Transverse colon (tissue), 4 donors: ENCODE measurements at regions not wholly inside any gene's neighbourhood (a gene's known extent, or its start where the extent isn't known, plus 50 kb on each side); places are given as distances from the start of the nearest gene placed in this dataset.

Experiments
- DNase-seq: peaks from one replicate; pipeline ENCODE4 v3.0.0-alpha.2; 2019
- H3K27ac ChIP-seq, 4 donors: fragments of 200-600 bp; sonication (generic); 2 replicates each; pipeline ENCODE4 v1.5.1; 2016 to 2018; ENCODE audit warnings: inconsistent platforms in 4 of 4
- H3K27me3 ChIP-seq: fragments of 200-600 bp; sonication (generic); 2 replicates; pipeline ENCODE4 v1.5.1; 2017; ENCODE audit warnings: inconsistent platforms
- H3K36me3 ChIP-seq, 4 donors: fragments of 200-600 bp; sonication (generic); 2 replicates each; pipeline ENCODE4 v1.5.1; 2017 to 2019; ENCODE audit warnings: inconsistent platforms in 4 of 4
- H3K4me1 ChIP-seq, 4 donors: fragments of 200-600 bp; sonication (generic); 2 replicates each; pipeline ENCODE4 v1.5.1; 2017 to 2020; ENCODE audit warnings: inconsistent platforms in 4 of 4
- H3K4me3 ChIP-seq, 4 donors: fragments of 200-600 bp; sonication (generic); 1 replicate in 1 of 4; 2 replicates in 3 of 4; pipeline versions ENCODE4 v1.5.1 to v1.6.1; 2017 to 2019; ENCODE audit warnings: inconsistent platforms in 4 of 4
- H3K9me3 ChIP-seq, 2 donors: fragments of 200-600 bp; sonication (generic); 2 replicates each; pipeline ENCODE4 v1.5.1; 2017 to 2019; ENCODE audit warnings: inconsistent platforms in 2 of 2
- CTCF ChIP-seq, 5 experiments: fragments of 200-600 bp in 3 of 5; fragments of 450-650 bp in 2 of 5; sonication (generic) in 3 of 5; IDR thresholded peaks; 1 replicate in 2 of 5; 2 replicates in 3 of 5; pipeline ENCODE4 v1.5.1; 2016 to 2017; ENCODE audit warnings: antibody characterized with exemption in 5 of 5, inconsistent platforms in 3 of 5, mild to moderate bottlenecking in 2 of 5, moderate library complexity in 1 of 5
- EP300 ChIP-seq: sonication (generic); formaldehyde crosslinking; IDR thresholded peaks from one replicate; pipeline ENCODE4 v1.6.1; 2017; ENCODE audit warnings: antibody characterized with exemption, low read depth
- POLR2A ChIP-seq: fragments of 450-650 bp; IDR thresholded peaks from one replicate; pipeline ENCODE4 v1.6.1; 2016; ENCODE audit warnings: antibody characterized with exemption, mild to moderate bottlenecking, moderate library complexity
- POLR2AphosphoS5 ChIP-seq, 3 donors: sonication (generic); formaldehyde crosslinking; IDR thresholded peaks; one replicate each; pipeline ENCODE4 v1.6.1; 2016; ENCODE audit warnings: antibody characterized with exemption in 3 of 3
- WGBS, 2 donors: methylation state at CpG; one replicate each; pipeline ENCODE4 v1.1.5; 2018; ENCODE audit warnings: low coverage in 1 of 2; 5-methylcytosine and 5-hydroxymethylcytosine counted together
- in situ Hi-C, 4 donors: fragments of 200-750 bp; cut with MboI; loops; one replicate each; pipeline versions ENCODE4 v1.15.0 to v1.15.1; 2017; ENCODE audit warnings: low sequenced_read_pairs in 3 of 4, low pct_ligation_motif_present in 1 of 4, low pct_unique_long_range_greater_than_20kb in 1 of 4
- intact Hi-C: fragments of 100-400 bp; cut with DNase I; formaldehyde crosslinking; loops from one replicate; pipeline ENCODE4 v1.15.1; 2023; ENCODE audit warnings: low total_unique reads

GRCh38 chr2:35831385-35831784 is 524.2 kb upstream of the CRIM1 start:
- intact Hi-C loops, result no loop called here
- TF ChIP-seq EP300, result no peak
- TF ChIP-seq CTCF (IDR thresholded peaks at IDR 0.05), result no peak
- no peak for TF ChIP-seq POLR2AphosphoS5 (IDR thresholded peaks at IDR 0.05)
- no peak for TF ChIP-seq POLR2A
- in situ Hi-C loops, result no loop called here
- H3K36me3 ChIP-seq, result no peaks in the 10 kb centered on the region
- DNase-seq, result no peak
- no peaks in the 10 kb centered on the region for H3K27me3 ChIP-seq
- no peaks in the 10 kb centered on the region for H3K4me1 ChIP-seq
- no peak overlapping the region for H3K4me3 ChIP-seq
- no peak overlapping the region for H3K27ac ChIP-seq
- H3K9me3 ChIP-seq, result no peaks in the 10 kb centered on the region

GRCh38 chr2:35830833-35831232 is 524.7 kb upstream of the CRIM1 start:
- WGBS, 2 donors, result 78 to 100% methylated on average over 1 of the region's 1 CpG
- TF ChIP-seq POLR2A (no peak), POLR2AphosphoS5 (IDR thresholded peaks at IDR 0.05) (no peak)
- Histone ChIP-seq H3K27ac (no peak overlapping the region), H3K9me3 (no peaks in the 10 kb centered on the region), H3K4me1 (no peaks in the 10 kb centered on the region), H3K4me3 (no peak overlapping the region), H3K27me3 (no peaks in the 10 kb centered on the region), H3K36me3 (no peaks in the 10 kb centered on the region)
- no peak for DNase-seq
- intact Hi-C loops, result no loop called here
- in situ Hi-C loops, result no loop called here

- intact Hi-C loops (no loop called here), in situ Hi-C loops (no loop called here)
- H3K9me3 ChIP-seq, result no peaks in the 10 kb centered on the region
- 84 to 87% methylated on average over 5 of the region's 5 CpGs for WGBS, 2 donors
- no peaks in the 10 kb centered on the region for H3K27me3 ChIP-seq
- no peak for TF ChIP-seq POLR2AphosphoS5 (IDR thresholded peaks at IDR 0.05)
- TF ChIP-seq CTCF (IDR thresholded peaks at IDR 0.05), result no peak
- TF ChIP-seq EP300, result no peak
- no peak for TF ChIP-seq POLR2A
- no peak for DNase-seq
- no peak overlapping the region for H3K4me3 ChIP-seq
- H3K4me1 ChIP-seq, result no peaks in the 10 kb centered on the region
- no peak overlapping the region for H3K27ac ChIP-seq
- no peaks in the 10 kb centered on the region for H3K36me3 ChIP-seq
Observed at GRCh38 chr2:35827086-35827485, 528.5 kb upstream of the CRIM1 start.

- 25 to 53% methylated on average over 1 to 3 of the region's 3 CpGs for WGBS, 2 donors
- Histone ChIP-seq H3K27me3 (no peaks in the 10 kb centered on the region), H3K27ac (no peak overlapping the region), H3K36me3 (no peaks in the 10 kb centered on the region), H3K9me3 (no peaks in the 10 kb centered on the region), H3K4me1 (no peaks in the 10 kb centered on the region), H3K4me3 (no peak overlapping the region)
- no peak for DNase-seq
- in situ Hi-C loops, result no loop called here
- TF ChIP-seq EP300 (no peak), CTCF (IDR thresholded peaks at IDR 0.05) (no peak), POLR2A (no peak), POLR2AphosphoS5 (IDR thresholded peaks at IDR 0.05) (no peak)
- intact Hi-C loops, result no loop called here
Observed at GRCh38 chr2:35822716-35823115, 532.9 kb upstream of the CRIM1 start.

- no peak for TF ChIP-seq CTCF (IDR thresholded peaks at IDR 0.05)
- no peak for TF ChIP-seq POLR2A
- TF ChIP-seq EP300, result no peak
- TF ChIP-seq POLR2AphosphoS5 (IDR thresholded peaks at IDR 0.05), result no peak
- no peaks in the 10 kb centered on the region for H3K9me3 ChIP-seq
- H3K4me1 ChIP-seq, result no peaks in the 10 kb centered on the region
- no peaks in the 10 kb centered on the region for H3K27me3 ChIP-seq
- H3K27ac ChIP-seq, result no peak overlapping the region
- WGBS, 2 donors, result 7 to 33% methylated on average over 1 to 2 of the region's 2 CpGs
- intact Hi-C loops, result no loop called here
- no peak for DNase-seq
- H3K4me3 ChIP-seq, result no peak overlapping the region
- H3K36me3 ChIP-seq, result no peaks in the 10 kb centered on the region
- in situ Hi-C loops, result no loop called here
Observed at GRCh38 chr2:35821675-35822074, 533.9 kb upstream of the CRIM1 start.
